Kidney (tissue), 13 donors: ENCODE measurements at regions not wholly inside any gene's neighbourhood (a gene's known extent, or its start where the extent isn't known, plus 50 kb on each side); places are given as distances from the start of the nearest gene placed in this dataset.
A peak's percentile ranks its signal among the peaks of the same experiment; 100 is the strongest.

ENCODE experiments used
- DNase-seq, 5 donors: peaks; one replicate each; pipeline ENCODE4 v3.0.0-alpha.2; 2013 to 2020
- FAIRE-seq: peaks from 2 replicates; lab custom pipeline; 2012; peaks lifted over from hg19 to GRCh38; lab: Jason Lieb, UNC
- H3K27ac ChIP-seq, 2 donors: one replicate each; pipeline ENCODE4 v1.7.0; 2013; ENCODE audit warnings: low read depth in 2 of 2, low read length in 2 of 2, inconsistent platforms in 1 of 2
- H3K27me3 ChIP-seq: one replicate; pipeline ENCODE4 v1.7.1; 2013; ENCODE audit warnings: low read length, inconsistent platforms; ENCODE audit not compliant: control insufficient read depth, insufficient read depth
- H3K36me3 ChIP-seq, 3 donors: one replicate each; pipeline versions ENCODE4 v1.7.0 to v1.7.1; 2013; ENCODE audit warnings: low read length in 3 of 3, control low read depth in 1 of 3, inconsistent platforms in 1 of 3; ENCODE audit not compliant: insufficient read depth in 3 of 3, control insufficient read depth in 2 of 3
- H3K4me1 ChIP-seq, 3 donors: one replicate each; pipeline versions ENCODE4 v1.7.0 to v1.7.1; 2013; ENCODE audit warnings: low read length in 3 of 3, inconsistent platforms in 1 of 3, low read depth in 1 of 3; ENCODE audit not compliant: control insufficient read depth in 2 of 3, insufficient read depth in 2 of 3
- H3K4me3 ChIP-seq, 3 donors: one replicate each; pipeline versions ENCODE4 v1.7.0 to v1.8.1; 2013; ENCODE audit warnings: low read length in 3 of 3, control low read depth in 1 of 3, inconsistent platforms in 1 of 3
- H3K9ac ChIP-seq, 3 donors: one replicate each; pipeline versions ENCODE4 v1.7.0 to v1.7.1; 2013; ENCODE audit warnings: low read length in 3 of 3, control low read depth in 1 of 3, inconsistent platforms in 1 of 3
- H3K9me3 ChIP-seq, 3 donors: one replicate each; pipeline versions ENCODE4 v1.7.0 to v1.7.1; 2013; ENCODE audit warnings: low read length in 3 of 3, control low read depth in 1 of 3, inconsistent platforms in 1 of 3; ENCODE audit not compliant: control insufficient read depth in 2 of 3, insufficient read depth in 1 of 3
- intact Hi-C: fragments of 100-400 bp; cut with DNase I; formaldehyde crosslinking; loops from one replicate; pipeline ENCODE4 v1.11.1; 2022
- TF ChIP-seq, protein P1 (sequence below): IDR thresholded peaks from 3 replicates; pipeline ENCODE4 v1.5.1; 2012; ENCODE audit warnings: mild to moderate bottlenecking, moderate library complexity, borderline replicate concordance; ENCODE audit not compliant: insufficient read depth; ENCODE audit errors: extremely low read depth
- donor health status: control.
- donor health status: control.
- donor health status: control.
- donor health status: control.
- donor health status: control.
- donor health status: DM: yes; HTN: yes; CAD: no.
- donor health status: Normal renal cell carcinoma (clear cell type).

DNA sequence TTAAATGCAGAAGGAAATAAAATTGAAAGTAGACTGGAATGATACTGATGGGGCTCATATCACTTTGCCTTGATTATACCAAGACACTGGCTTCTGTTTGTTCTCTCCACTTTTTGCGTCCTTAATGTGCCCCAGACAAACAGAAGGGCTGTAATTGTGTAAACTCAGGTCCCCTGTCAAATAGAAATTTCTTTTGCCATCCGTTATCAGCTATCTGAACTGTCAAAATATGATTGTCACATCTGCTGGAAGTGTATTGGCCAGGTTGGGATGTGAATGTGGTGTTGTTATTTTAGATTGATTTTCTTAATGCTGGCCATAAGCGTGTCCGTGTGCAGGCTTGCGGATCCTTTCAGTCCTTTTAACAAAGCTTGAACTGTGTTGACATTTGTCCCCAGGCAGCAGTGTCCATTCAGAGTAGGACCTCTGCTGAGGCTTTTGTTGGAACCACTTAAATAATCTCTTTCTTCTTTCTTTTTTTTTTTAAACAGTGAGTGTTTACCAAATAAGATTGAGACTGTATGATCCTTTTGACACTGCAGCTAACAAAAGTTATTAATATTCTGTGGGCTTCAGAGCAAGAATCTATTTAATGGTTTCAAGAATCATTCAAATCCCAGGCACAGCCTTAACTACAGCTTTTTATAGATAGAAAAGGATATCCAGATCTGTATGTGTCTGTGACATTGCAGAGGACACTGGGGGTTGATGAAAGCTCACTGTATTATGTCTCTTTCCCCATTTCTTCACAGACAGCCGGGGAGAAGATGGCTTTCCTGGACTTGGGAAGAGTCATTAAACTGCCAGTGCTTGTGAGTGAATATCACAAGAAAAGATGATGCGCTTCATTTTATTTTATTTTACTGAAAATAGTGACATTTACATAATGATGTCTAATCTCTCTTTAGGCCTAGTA is 171.7 kb downstream of the ZNF608 start:
- no peaks in the 10 kb centered on the region for H3K4me1 ChIP-seq
- H3K4me3 ChIP-seq: no peak overlapping the region
- H3K27me3 ChIP-seq: no peaks in the 10 kb centered on the region
- H3K36me3 ChIP-seq: no peaks in the 10 kb centered on the region
- DNase-seq (no peak), FAIRE-seq (no peak)
- H3K9ac ChIP-seq: no peak overlapping the region
- intact Hi-C loops: no loop called here
- TF ChIP-seq, protein P1, sequence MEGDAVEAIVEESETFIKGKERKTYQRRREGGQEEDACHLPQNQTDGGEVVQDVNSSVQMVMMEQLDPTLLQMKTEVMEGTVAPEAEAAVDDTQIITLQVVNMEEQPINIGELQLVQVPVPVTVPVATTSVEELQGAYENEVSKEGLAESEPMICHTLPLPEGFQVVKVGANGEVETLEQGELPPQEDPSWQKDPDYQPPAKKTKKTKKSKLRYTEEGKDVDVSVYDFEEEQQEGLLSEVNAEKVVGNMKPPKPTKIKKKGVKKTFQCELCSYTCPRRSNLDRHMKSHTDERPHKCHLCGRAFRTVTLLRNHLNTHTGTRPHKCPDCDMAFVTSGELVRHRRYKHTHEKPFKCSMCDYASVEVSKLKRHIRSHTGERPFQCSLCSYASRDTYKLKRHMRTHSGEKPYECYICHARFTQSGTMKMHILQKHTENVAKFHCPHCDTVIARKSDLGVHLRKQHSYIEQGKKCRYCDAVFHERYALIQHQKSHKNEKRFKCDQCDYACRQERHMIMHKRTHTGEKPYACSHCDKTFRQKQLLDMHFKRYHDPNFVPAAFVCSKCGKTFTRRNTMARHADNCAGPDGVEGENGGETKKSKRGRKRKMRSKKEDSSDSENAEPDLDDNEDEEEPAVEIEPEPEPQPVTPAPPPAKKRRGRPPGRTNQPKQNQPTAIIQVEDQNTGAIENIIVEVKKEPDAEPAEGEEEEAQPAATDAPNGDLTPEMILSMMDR: no peak
- no peak overlapping the region for H3K27ac ChIP-seq
- no peaks in the 10 kb centered on the region for H3K9me3 ChIP-seq

DNA sequence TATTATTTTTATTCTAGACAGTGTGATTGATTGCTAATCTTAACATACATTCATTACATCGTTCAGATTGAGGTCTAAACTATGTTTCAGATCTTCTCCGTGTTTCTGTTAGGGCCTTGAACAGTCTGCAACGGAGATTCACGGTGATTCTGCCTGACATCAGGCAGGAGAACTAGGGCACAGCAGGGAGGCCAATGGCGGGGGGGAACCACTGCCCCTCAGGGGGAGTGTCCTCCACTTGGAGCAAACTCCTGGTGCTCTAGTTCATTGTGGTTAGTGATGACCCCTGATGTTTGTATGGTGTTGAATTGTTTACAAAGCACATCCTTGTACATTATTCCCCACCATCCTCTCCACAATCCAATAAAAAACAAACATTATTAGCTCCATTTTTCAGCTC is 173.5 kb downstream of the ZNF608 start:
- Histone ChIP-seq H3K9ac (no peak overlapping the region), H3K4me1 (no peaks in the 10 kb centered on the region), H3K36me3 (no peaks in the 10 kb centered on the region), H3K4me3 (no peak overlapping the region), H3K9me3 (no peaks in the 10 kb centered on the region), H3K27ac (no peak overlapping the region), H3K27me3 (no peaks in the 10 kb centered on the region)
- intact Hi-C loops: no loop called here
- FAIRE-seq (no peak), DNase-seq (no peak)
- TF ChIP-seq, protein P1: no peak

DNA sequence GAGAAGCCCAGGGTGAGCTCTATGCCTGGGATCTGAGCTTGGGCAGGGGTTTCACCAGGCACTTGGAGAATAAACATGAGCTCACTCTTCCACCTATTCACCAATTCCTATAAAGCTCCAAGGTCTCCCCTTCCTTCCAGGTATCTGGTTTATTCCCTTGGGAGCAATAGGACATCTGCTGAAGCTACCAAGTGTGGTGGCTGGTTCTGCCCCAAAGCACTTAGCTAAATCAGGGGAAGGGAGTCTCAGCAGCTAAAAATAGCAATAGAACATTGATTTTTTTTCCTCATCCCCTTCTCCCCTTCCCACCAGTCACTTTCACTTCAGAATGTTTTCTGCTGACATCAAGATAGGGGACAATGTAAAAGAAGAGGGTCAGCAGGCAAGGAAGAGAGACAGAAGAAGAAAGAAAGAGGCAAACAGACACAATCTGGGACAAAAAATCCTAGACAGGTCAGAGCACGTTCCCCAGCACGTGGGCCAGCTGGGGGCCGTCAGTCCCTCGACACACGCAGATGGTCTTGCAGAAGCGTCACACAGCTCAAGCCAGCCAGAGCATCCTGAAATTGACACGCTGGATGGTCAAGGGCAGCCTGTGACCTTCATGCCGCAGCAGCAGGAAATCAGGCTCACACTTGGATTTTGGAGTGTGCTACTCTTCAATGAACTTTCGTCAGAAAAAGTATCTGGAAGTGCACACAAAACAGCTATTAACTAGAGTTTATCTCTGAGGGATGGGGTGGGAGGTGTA is 176.0 kb downstream of the ZNF608 start:
- FAIRE-seq: no peak
- intact Hi-C loops: no loop called here
- no peak overlapping the region for H3K9ac ChIP-seq
- no peak overlapping the region for H3K4me3 ChIP-seq
- DNase-seq: peak in 4 of 5 donors; percentile 46 to 61 (median 54)
- H3K27ac ChIP-seq: no peak overlapping the region
- H3K4me1 ChIP-seq: no peaks in the 10 kb centered on the region
- H3K27me3 ChIP-seq: no peaks in the 10 kb centered on the region
- no peaks in the 10 kb centered on the region for H3K9me3 ChIP-seq
- TF ChIP-seq, protein P1: no peak
- H3K36me3 ChIP-seq: no peaks in the 10 kb centered on the region
